Ovary (tissue), 7 donors: ENCODE measurements at regions not wholly inside any gene's neighbourhood (a gene's known extent, or its start where the extent isn't known, plus 50 kb on each side); places are given as distances from the start of the nearest gene placed in this dataset.

Source experiments
- DNase-seq, 5 donors: peaks; one replicate each; pipeline ENCODE4 v3.0.0-alpha.2; 2019 to 2020
- H3K27ac ChIP-seq, 2 donors: fragments of 200-600 bp; one replicate each; pipeline versions ENCODE4 v1.5.1 to v1.8.0; 2019 to 2022
- H3K27me3 ChIP-seq: fragments of 200-600 bp; one replicate; pipeline ENCODE4 v1.8.0; 2022
- H3K36me3 ChIP-seq: fragments of 200-600 bp; sonication (generic); one replicate; pipeline ENCODE4 v1.5.1; 2019
- H3K4me1 ChIP-seq: one replicate; pipeline ENCODE4 v1.8.1; 2013; ENCODE audit warnings: mild to moderate bottlenecking, moderate library complexity; ENCODE audit not compliant: insufficient read depth
- H3K4me3 ChIP-seq: fragments of 200-600 bp; sonication (generic); one replicate; pipeline ENCODE4 v1.5.1; 2017
- H3K9me3 ChIP-seq, 2 donors: fragments of 200-600 bp in 1 of 2; sonication (generic) in 1 of 2; one replicate each; pipeline versions ENCODE4 v1.5.1 to v1.8.1; 2013 to 2019; ENCODE audit warnings: mild to moderate bottlenecking in 1 of 2, moderate library complexity in 1 of 2
- CTCF ChIP-seq, 3 donors: fragments of 450-650 bp in 2 of 3; fragments of 200-600 bp in 1 of 3; IDR thresholded peaks; one replicate each; pipeline versions ENCODE4 v1.5.1 to v1.8.0; 2016 to 2022; ENCODE audit warnings: antibody characterized with exemption in 3 of 3, mild to moderate bottlenecking in 1 of 3
- EP300 ChIP-seq: sonication (generic); formaldehyde crosslinking; IDR thresholded peaks from one replicate; pipeline ENCODE4 v1.6.1; 2017; ENCODE audit warnings: antibody characterized with exemption
- POLR2A ChIP-seq: fragments of 450-650 bp; IDR thresholded peaks from one replicate; pipeline ENCODE4 v1.6.1; 2017; ENCODE audit warnings: antibody characterized with exemption, mild to moderate bottlenecking, moderate library complexity
- WGBS, 3 donors: extraction: QIAGEN DNeasy Blood & Tissue Kit in 1 of 3; methylation state at CpG; one replicate each; pipeline versions ENCODE4 v1.1.5 to v1.1.7; 2013 to 2017; 5-methylcytosine and 5-hydroxymethylcytosine counted together
- intact Hi-C, 4 donors: fragments of 100-400 bp; cut with DNase I; formaldehyde crosslinking; loops; one replicate each; pipeline versions ENCODE4 v1.11.0 to v1.15.1; 2022 to 2023
- donor health status: DM: no; HTN: no; CAD: no; lungs with moderate emphysema.
- donor health status: DM: no; HTN: no; CAD: no.
- donor health status: Bipolar disorder and iron deficiency.
- donor health status: DM: no; HTN: no; CAD: no.
- donor health status: DM: yes; HTN: yes; CAD: no.

- TF ChIP-seq POLR2A (no peak), CTCF (IDR thresholded peaks at IDR 0.05) (no peak), EP300 (no peak)
- 86 to 92% (median 92%) methylated on average over 2 of the region's 2 CpGs for WGBS, 3 donors
- intact Hi-C loops, result no loop called here
Observed at GRCh38 chr4:184275766-184276165, 58.1 kb upstream of the ENPP6 start.

DNA sequence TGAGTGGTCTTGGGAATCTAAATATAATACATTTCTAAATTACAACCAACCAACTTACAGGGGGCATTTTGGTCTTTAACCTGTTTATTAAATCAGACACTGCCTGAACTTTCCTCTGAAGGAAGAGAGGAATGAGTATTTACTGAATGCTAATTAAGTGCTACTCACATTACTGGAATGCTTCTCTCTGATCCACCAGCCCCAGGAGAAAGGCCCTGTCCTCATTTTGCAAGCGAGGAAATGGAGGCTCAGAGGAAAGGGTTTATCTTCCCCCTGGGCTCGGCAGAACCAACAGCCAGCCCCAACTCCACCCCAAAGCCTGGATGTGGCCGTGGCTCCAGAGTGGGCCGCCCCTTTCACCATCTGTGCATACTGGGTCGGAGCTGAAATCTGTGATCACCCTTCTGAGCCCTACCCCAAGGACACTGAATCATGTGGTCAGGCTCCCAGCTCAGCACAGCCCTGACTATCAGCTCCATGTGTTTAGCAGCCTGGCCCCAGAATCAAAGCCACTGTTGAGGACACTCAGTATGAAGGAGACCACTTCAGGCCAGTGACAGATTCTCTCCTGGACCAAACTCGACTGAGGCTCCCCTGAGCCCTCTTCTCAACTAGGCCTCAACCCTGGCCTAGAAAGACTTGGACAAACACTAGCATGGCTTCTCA, 56.7 kb upstream of the ENPP6 start:
- Histone ChIP-seq H3K9me3 (no peaks in the 10 kb centered on the region), H3K4me1 (peaks cover 8% of the 10 kb centered on the region), H3K27me3 (no peaks in the 10 kb centered on the region), H3K27ac (peak overlapping the region in 1 of 2 donors; percentile 70), H3K36me3 (no peaks in the 10 kb centered on the region), H3K4me3 (no peak overlapping the region)
- peak in 1 of 5 donors; percentile 19 for DNase-seq
- WGBS, 3 donors, result 41 to 69% (median 43%) methylated on average over 6 of the region's 6 CpGs
- intact Hi-C loops, result no loop called here
- TF ChIP-seq POLR2A, result no peak
- TF ChIP-seq EP300, result no peak
- TF ChIP-seq CTCF (IDR thresholded peaks at IDR 0.05), result no peak

More at GRCh38 chr4:184275766-184276165, 58.1 kb upstream of the ENPP6 start:
- Histone ChIP-seq H3K27me3 (no peaks in the 10 kb centered on the region), H3K27ac (no peak overlapping the region), H3K4me3 (no peak overlapping the region), H3K36me3 (no peaks in the 10 kb centered on the region), H3K4me1 (peaks cover 8% of the 10 kb centered on the region), H3K9me3 (no peaks in the 10 kb centered on the region)
- no peak for DNase-seq

- WGBS, 3 donors, result 79 to 81% (median 79%) methylated on average over 17 of the region's 17 CpGs
Observed at GRCh38 chr4:184273166-184274147, 55.8 kb upstream of the ENPP6 start.

More at GRCh38 chr4:184273166-184274147, 55.8 kb upstream of the ENPP6 start:
- Histone ChIP-seq H3K27ac (peak overlapping the region in 1 of 2 donors; percentile 70), H3K36me3 (no peaks in the 10 kb centered on the region), H3K9me3 (no peaks in the 10 kb centered on the region), H3K4me1 (peaks cover 8% of the 10 kb centered on the region), H3K27me3 (no peaks in the 10 kb centered on the region), H3K4me3 (no peak overlapping the region)
- intact Hi-C loops, result no loop called here
- TF ChIP-seq CTCF (IDR thresholded peaks at IDR 0.05) (no peak), POLR2A (no peak), EP300 (no peak)
- no peak for DNase-seq
